ENCODE measurements at regions not wholly inside any gene's neighbourhood (a gene's known extent, or its start where the extent isn't known, plus 50 kb on each side); places are given as distances from the start of the nearest gene placed in this dataset.
"Not testable (repeated sequence)": the region's sequence is repeated elsewhere in the genome, so short reads cannot be mapped to it uniquely, and the experiment has no call there.

DNA sequence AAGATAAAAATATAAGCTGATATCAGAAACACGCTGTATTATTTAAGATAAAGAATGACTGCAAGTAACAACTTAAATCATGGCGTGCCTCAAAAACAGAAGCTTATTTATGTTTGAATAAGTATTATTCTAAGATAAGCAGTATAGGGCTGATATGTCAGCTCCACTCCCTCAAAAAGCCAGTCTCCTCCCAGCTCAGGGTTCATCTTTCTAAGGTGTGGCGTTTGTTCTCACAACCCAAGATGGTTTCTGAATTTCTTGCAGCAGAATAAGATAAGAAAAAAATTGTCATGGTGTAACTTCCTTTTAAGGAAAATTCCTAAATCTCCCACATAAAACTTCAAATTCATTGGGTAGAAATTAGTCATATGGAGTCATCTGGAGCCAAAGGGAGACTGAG is 166.1 kb upstream of the POU1F1 start:
- H3K36me3 ChIP-seq = no peaks in the 10 kb centered on the region
- no peaks in the 10 kb centered on the region for H3K27me3 ChIP-seq
- H3K4me3 ChIP-seq = no peak overlapping the region
- no peak overlapping the region for H3K27ac ChIP-seq
- WGBS, 2 donors = 86 to 88% methylated on average over 3 of the region's 3 CpGs
- no peaks in the 10 kb centered on the region for H3K4me1 ChIP-seq
- DNase-seq (ENCODE audit: low spot score in 2 of 2) = no peak
- TF ChIP-seq POLR2A (IDR thresholded peaks at IDR 0.05) (no peak), EP300 (IDR thresholded peaks at IDR 0.05) (no peak)
- TF ChIP-seq, protein P1, sequence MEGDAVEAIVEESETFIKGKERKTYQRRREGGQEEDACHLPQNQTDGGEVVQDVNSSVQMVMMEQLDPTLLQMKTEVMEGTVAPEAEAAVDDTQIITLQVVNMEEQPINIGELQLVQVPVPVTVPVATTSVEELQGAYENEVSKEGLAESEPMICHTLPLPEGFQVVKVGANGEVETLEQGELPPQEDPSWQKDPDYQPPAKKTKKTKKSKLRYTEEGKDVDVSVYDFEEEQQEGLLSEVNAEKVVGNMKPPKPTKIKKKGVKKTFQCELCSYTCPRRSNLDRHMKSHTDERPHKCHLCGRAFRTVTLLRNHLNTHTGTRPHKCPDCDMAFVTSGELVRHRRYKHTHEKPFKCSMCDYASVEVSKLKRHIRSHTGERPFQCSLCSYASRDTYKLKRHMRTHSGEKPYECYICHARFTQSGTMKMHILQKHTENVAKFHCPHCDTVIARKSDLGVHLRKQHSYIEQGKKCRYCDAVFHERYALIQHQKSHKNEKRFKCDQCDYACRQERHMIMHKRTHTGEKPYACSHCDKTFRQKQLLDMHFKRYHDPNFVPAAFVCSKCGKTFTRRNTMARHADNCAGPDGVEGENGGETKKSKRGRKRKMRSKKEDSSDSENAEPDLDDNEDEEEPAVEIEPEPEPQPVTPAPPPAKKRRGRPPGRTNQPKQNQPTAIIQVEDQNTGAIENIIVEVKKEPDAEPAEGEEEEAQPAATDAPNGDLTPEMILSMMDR (IDR thresholded peaks at IDR 0.05) = no peak
- H3K9me3 ChIP-seq = peaks cover 0 to 15% (median 4%) of the 10 kb centered on the region in 4 donors

GRCh38 chr3:87437765-87438164 is 161.4 kb upstream of the POU1F1 start:
- Histone ChIP-seq H3K27me3 (no peaks in the 10 kb centered on the region), H3K4me3 (no peak overlapping the region), H3K27ac (no peak overlapping the region), H3K36me3 (no peaks in the 10 kb centered on the region), H3K9me3 (no peaks in the 10 kb centered on the region), H3K4me1 (no peaks in the 10 kb centered on the region)
- TF ChIP-seq EP300 (IDR thresholded peaks at IDR 0.05) (no peak), POLR2A (IDR thresholded peaks at IDR 0.05) (no peak)
- TF ChIP-seq, protein P1 (IDR thresholded peaks at IDR 0.05) = no peak
- 15 to 18% methylated on average over 1 of the region's 1 CpG for WGBS, 2 donors
- DNase-seq (ENCODE audit: low spot score in 2 of 2) = no peak

GRCh38 chr3:87436781-87437543 is 160.6 kb upstream of the POU1F1 start:
- H3K4me1 ChIP-seq = no peaks in the 10 kb centered on the region
- TF ChIP-seq, protein P1 (IDR thresholded peaks at IDR 0.05) = no peak
- no peak for TF ChIP-seq EP300 (IDR thresholded peaks at IDR 0.05)
- no peak for TF ChIP-seq POLR2A (IDR thresholded peaks at IDR 0.05)
- H3K36me3 ChIP-seq = no peaks in the 10 kb centered on the region
- H3K4me3 ChIP-seq = no peak overlapping the region
- no peaks in the 10 kb centered on the region for H3K9me3 ChIP-seq
- 70 to 83% methylated on average over 7 of the region's 7 CpGs for WGBS, 2 donors
- DNase-seq (ENCODE audit: low spot score in 2 of 2) = no peak
- H3K27me3 ChIP-seq = no peaks in the 10 kb centered on the region
- H3K27ac ChIP-seq = no peak overlapping the region

DNA sequence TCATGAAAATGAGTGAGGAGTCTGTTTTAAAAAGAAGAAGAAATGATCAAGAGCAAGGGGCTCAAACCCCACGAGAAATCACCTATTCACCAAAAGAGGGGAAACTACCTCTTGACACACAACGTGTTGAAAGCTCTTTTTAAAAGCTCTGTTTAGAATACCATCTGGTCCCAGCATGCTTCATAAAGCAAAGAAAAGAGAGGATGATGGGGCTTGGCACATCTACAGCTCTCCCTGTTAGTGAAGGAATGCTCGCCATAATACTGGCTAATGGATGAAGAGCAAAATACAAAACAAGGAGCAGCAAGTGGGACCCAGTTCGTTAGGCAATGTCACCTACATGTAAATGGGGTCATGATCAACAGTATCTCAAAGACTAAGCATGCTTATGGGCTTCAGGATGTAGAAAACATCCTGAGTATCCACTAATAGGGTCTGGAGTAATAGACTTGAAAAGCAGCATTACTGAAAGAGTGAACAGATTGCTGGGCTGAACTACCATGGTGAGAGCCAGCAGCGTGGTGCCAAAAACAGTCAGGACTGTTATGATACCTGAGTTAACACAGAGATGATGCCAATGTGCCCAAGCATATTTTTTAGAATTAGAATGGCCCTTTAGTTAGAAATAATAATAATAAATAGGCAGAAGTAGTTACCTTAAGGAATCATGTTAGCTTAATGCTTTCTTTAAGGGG is 159.7 kb upstream of the POU1F1 start:
- no peaks in the 10 kb centered on the region for H3K36me3 ChIP-seq
- TF ChIP-seq, protein P1 (IDR thresholded peaks at IDR 0.05) = no peak
- TF ChIP-seq EP300 (IDR thresholded peaks at IDR 0.05) (no peak), POLR2A (IDR thresholded peaks at IDR 0.05) (no peak)
- no peak overlapping the region for H3K4me3 ChIP-seq
- DNase-seq (ENCODE audit: low spot score in 2 of 2) = no peak
- no peaks in the 10 kb centered on the region for H3K9me3 ChIP-seq
- no peaks in the 10 kb centered on the region for H3K27me3 ChIP-seq
- 34 to 37% methylated on average over 5 of the region's 5 CpGs for WGBS, 2 donors
- H3K27ac ChIP-seq = no peak overlapping the region
- H3K4me1 ChIP-seq = no peaks in the 10 kb centered on the region

GRCh38 chr3:87433445-87433844 is 157.1 kb upstream of the POU1F1 start:
- H3K4me3 ChIP-seq; H3K4me1 ChIP-seq; H3K36me3 ChIP-seq; H3K27me3 ChIP-seq; DNase-seq (ENCODE audit: low spot score in 2 of 2); H3K27ac ChIP-seq; H3K9me3 ChIP-seq: not testable (repeated sequence)
- WGBS, 2 donors = 62 to 76% methylated on average over 3 of the region's 3 CpGs
